ENCODE measurements at regions not wholly inside any gene's neighbourhood (a gene's known extent, or its start where the extent isn't known, plus 50 kb on each side); places are given as distances from the start of the nearest gene placed in this dataset.

DNA sequence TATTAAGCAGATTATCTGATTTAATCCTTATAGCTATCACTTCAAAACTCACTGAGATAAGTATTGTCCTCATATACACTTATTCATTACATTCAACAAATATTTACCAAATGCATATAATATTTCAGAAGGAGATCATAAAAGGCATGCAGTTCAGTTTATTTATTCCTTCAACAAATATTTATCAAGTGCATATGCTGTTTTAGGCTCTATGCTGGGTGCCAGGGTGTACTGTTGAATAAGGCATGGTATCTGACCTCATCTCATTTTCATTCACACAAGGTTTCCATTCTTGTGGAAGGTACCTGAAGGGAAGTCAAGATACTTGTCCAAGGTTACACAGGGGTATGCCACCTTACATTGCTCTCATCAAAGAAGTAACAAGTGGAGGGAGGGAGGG, 213.0 kb downstream of the INSIG2 start:
- in situ Hi-C loops (cut with HindIII; ENCODE audit: low sequenced_read_pairs), result no loop called here

DNA sequence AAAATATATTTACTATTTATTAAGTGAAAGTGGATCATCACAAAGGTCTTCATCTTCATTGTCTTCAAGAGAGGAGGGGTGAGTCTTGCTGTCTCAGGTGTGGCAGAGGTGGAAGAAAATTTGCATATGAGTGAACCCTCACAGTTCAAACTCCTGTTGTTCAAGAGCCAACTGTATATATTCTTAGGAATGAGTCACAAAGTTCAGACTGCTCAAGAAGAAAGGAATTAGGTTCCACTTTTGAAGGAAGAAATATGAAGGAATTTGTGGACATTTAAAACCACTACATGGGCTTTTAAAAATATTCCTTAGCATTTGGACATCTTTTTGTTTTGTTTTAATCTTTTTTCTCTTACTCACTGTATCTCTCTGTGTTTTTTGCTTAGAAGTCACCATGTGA, 212.6 kb downstream of the INSIG2 start:
- in situ Hi-C loops (cut with HindIII; ENCODE audit: low sequenced_read_pairs), result no loop called here

DNA sequence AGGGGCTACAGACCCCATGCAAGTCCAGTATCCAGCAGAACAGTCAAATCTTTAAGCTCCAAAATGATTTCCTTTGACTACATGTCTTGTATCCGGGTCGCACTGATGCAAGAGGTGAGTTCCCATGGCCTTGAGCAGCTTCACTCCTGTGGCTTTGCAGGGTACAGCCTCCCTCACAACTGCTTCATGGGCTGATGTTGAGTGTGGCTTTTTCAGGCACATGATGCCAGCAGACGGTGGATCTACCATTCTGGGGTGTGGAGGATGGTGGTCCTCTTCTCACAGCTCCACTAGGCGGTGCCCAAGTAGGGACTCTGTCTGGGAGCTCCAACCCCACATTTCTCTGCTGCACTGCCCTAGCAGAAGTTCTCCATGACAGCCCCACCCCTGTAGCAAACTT, 208.4 kb downstream of the INSIG2 start:
- in situ Hi-C loops (cut with HindIII; ENCODE audit: low sequenced_read_pairs), result no loop called here

DNA sequence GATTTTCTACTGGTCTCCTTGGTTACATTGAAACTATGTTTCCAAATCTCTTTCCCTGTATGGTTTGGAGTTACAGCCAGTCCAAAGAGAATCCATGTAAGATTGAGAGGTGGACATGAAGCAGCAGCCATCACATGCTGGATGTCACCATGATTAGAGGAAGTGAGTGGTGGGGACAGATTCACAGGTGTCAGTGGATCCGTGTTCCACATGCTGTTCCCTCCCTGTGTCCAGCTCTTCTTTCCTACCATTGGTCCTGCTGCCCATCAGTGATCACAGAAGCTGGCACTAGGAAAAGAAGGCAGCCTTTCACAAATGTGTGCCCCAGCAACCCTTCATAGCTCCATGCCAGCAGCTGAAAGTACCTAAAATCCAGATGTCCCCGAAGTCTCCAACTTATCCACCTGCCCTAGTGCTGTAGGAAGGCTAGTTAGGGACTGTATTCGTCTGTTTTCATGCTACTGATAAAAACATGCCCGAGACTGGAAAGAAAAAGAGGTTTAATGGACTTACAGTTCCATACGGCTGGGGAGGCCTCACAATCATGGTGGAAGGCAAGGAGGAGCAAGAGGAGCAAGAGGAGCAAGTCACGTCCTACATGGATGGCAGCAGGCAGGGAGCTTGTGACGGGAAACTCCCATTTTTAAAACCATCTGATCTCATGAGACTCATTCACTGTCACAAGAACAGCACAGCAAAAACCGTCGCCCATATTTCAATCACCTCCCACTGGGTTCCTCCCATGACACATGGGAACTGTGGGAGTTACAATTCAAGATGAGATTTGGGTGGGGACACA, 207.5 kb downstream of the INSIG2 start:
- in situ Hi-C loops (cut with HindIII; ENCODE audit: low sequenced_read_pairs), result no loop called here

DNA sequence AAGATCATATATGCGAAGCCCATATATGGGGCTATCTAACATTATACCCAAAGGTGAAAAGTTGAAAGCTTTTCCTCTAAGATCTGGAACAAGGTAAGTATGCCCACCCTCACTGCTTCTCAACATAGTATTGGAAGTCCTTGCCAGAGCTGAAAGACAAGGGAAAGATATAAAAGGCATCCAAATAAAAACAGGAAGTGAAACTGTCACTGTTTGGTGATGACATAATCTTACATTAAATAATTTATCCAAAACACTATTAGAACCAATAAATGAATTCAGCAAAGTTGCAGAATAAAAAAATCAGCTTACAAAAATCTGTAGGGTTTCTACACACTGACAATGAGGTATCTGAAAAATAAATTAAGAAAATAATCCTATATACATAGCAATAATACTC, 205.8 kb downstream of the INSIG2 start:
- in situ Hi-C loops (cut with HindIII; ENCODE audit: low sequenced_read_pairs), result no loop called here

DNA sequence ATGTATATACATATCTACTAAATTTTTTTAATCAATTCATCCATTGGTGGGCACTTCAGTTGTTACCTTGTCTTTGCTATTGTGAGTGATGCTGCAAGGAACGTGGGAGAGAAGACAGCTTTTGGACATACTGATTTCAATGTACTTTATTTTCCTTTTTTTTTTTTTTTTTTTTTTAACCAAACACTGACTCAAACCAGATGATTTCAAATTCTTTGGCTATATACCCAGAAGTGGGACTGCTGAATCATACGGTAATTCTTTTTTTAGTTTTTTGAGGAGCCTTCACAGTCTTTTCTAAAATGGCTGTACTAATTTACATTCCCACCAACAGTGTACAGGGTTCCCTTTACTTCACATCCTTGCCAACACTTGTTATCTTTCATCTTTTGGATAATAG, 204.7 kb downstream of the INSIG2 start:
- in situ Hi-C loops (cut with HindIII; ENCODE audit: low sequenced_read_pairs), result no loop called here

DNA sequence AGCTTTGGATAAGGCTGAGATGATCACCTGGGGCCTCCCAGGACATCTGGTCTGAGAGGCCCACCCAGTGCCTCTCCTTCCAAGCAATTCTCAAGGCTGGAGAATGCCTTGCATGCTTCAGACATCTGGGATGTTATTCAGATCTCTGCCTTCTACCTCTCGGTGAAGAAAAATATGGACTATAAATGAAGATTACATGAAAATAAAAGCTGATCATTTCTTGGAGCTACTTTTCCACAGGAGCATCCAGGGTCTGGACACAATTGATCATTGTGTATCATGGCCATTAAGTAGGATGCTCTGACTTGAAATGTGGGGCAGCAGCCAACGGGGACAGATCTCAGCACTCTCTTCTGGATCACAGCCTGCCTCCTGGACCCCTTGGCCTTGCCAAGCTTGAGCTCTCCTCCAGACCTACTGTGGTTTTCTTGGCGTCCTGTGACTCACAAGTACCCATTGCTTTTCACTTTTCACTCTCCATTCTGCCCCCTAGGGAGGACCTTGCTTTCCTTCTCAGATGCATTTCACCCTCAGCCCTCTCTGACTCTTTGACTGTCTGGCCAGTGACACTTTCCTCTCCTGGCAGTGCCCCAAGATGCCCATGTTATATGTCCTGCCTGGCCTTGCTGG, 203.1 kb downstream of the INSIG2 start:
- in situ Hi-C loops (cut with HindIII; ENCODE audit: low sequenced_read_pairs), result no loop called here

DNA sequence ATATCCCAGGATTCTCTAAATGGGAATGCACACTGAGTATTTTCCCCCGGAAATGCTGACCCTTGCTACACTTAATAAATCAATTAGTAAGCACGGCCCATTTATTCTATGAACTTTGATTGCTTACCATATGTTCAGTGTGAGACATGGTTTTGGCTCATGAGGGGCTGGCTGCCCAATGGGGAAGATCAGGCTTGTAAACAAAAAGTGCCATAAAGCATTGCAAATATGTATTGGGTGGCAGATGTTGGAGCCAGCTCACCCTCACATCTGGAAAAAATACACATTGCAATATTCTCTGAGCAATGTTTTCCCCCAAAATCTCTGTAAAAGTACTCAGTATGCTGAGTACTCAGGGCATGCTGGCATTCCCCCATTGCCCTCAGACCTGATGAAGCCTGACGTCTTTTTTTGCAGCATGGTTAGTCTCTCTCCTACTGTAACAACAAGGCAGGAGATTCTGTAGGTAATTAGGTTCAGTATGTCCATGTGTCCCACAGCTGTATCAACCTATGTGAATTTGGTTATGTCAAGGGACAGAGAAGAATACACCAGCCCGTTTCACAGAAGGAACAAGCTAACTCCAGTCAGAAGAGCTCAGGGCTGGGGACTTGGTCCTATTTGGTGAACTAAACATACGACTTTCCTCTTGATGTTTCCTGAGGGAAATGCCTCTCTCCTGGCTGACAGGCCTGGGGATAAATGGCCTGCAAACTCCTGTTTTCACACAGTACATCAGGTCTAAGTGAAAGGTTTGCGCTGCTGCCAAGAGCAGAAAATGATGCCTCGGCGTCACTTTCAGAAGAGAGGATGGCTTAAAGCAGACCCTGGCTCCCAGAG, 202.4 kb downstream of the INSIG2 start:
- in situ Hi-C loops (cut with HindIII; ENCODE audit: low sequenced_read_pairs), result no loop called here

DNA sequence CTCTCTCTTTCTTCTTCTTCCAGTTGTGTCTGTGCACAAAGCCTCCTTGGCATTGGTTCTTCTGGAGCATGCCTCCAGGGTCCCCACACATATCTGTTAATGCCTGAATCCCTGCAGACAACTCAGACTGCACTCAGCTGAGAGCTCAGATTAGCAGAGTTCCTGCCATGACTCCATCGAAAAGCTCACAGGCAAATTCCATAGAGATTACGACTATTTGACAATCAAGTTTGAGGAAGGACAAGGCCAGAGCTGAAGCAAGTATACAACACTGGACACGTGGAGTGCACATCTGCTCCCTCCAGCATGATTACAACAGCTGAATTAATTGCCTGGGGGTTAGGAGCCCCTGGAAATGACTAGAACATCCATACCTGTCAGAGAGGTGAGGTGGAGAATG, 190.7 kb downstream of the INSIG2 start:
- in situ Hi-C loops (cut with HindIII; ENCODE audit: low sequenced_read_pairs), result no loop called here

DNA sequence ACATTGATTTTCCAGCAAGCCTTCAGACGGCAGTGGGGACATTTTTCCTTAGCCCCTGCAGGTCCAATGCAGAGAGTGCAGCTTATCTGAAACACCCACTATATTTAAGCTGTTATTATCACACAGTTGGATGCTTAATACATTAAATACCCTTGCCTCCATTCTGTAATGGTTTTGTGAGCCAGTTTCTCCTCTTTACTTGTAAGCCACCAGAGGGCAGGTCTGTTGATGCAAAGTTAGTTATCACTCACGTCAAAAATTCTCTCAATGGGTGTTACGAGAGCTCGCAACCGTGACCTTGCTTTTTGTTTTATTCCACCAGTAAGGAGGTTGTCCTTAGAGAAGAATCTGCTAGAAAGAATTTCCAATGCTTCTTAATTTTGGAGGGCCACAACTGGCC, 189.8 kb downstream of the INSIG2 start:
- in situ Hi-C loops (cut with HindIII; ENCODE audit: low sequenced_read_pairs), result no loop called here

DNA sequence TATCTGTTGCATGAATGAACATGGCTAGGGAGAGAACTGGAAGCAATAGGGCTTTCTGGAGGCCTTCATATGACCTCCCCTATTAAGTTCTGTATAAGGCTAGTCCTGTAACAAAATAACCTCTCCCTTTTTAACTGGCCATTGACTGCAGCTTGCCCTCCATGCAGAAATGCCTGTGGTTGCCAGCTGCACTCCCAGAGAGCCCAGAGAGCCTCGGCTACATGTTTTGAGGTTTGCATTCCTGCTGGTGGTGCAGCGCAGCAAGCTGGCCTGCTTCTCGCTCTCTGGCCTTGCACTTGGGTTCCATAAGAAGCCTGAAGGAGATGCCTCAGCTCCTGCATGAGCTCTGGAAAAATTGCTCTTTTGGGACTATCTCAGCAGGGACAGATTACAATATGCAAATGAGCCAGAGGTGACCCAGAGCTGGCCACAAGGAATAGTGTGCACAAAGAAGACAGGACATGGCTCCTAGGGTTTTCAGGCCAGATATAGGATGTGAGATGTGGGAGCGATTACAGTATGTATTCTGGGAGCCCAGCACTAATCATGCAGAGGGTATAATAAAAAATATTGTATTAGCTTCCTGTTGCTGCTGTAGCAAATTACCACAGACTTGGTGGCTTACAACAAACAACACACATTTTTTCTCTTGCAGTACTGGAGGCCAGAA, 186.7 kb downstream of the INSIG2 start:
- in situ Hi-C loops (cut with HindIII; ENCODE audit: low sequenced_read_pairs), result no loop called here

DNA sequence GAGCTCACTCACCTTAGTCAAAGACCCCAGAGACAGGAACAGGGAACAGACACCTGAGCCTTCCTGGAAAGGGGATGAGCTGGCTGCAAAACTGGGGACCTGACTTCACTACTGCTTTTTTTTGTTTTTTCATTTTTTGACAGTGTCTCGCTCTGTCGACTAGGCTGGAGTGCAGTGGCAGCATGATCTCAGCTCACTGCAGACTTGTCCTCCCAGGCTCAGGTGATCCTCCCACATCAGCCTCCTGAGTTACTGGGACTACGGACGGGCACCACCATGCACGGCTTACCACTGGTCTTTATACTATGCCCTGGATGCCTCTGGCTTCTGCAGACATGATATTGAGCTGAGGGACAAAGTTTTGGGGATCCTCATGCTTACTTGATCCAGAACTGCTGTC, 184.1 kb downstream of the INSIG2 start:
- in situ Hi-C loops (cut with HindIII; ENCODE audit: low sequenced_read_pairs), result no loop called here

DNA sequence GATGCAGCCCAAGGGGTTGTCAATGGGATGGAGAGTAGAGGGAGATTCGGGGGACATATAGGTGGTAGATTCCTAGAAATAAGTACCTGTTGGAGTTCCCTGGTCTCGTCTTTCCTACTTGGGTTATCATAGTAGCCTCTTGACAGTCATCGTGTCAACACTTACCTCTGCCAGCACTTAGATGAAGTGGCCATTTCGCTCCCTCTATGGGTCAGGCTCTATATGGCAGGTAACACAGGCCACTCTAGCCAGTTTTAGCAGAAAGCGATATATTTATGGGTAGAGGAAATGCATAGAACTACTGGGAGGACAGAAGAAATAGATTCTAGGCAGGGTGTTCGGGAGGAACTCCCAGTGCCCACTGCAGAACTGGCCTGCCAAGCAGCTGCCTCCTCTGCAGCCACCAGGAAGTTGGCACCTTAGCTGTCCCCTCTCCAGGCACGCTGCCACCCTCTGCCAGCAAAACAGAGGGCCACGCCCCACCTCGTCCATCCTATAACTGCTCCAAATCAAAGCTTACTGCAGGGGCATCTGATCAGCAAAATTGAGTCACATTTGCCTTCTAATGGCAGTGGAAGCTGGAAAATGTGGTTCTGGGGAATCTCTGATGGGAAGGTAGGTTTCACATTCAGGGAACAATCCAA, 181.3 kb downstream of the INSIG2 start:
- in situ Hi-C loops (cut with HindIII; ENCODE audit: low sequenced_read_pairs), result no loop called here

DNA sequence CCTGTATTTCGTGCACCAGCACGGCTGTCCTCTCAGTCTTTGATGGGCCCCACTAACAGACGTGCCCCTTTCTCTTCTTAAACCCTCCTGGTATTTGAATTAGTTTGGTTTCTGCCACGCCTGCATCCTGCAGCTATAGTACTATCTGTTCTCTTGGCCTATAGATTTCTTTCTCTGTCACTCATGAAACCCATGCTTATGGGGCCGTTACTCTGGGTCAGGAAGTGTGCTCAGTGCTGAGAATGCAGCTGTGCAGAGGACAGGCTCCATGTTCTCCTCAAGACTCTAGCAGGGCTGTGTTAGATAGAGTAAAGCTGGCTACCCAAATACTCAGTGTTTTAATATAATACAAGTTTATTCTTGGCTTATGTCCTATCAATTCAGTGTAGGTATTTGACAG, 180.0 kb downstream of the INSIG2 start:
- in situ Hi-C loops (cut with HindIII; ENCODE audit: low sequenced_read_pairs), result no loop called here

DNA sequence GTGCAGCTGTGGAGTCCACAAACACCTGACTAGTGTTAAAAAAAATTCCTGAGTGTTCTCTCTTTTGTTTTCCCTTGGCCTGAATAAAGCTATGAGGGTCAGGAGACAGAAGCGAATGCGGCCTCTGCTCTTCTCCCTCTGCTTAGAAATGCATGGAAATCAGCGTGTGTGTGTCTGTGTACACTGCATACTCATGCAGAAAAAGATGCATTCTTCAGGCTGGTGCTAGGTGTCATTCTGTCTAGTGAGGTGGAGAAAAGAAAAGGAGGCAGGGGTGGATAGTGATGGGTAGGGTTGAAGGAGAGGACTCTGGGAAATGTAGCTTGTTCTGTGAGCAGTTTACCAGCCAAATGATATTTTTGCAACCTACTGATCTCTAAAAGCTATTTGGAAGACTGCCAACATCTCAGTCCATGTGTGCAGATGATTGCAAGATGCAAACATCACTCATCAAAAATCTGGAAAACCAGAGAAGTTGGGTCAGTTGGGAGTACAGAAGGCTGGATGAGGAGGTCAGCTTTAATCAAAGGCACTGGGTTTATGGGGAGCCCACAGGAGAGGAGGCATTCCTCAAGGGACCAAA, 177.7 kb downstream of the INSIG2 start:
- in situ Hi-C loops (cut with HindIII; ENCODE audit: low sequenced_read_pairs), result no loop called here

DNA sequence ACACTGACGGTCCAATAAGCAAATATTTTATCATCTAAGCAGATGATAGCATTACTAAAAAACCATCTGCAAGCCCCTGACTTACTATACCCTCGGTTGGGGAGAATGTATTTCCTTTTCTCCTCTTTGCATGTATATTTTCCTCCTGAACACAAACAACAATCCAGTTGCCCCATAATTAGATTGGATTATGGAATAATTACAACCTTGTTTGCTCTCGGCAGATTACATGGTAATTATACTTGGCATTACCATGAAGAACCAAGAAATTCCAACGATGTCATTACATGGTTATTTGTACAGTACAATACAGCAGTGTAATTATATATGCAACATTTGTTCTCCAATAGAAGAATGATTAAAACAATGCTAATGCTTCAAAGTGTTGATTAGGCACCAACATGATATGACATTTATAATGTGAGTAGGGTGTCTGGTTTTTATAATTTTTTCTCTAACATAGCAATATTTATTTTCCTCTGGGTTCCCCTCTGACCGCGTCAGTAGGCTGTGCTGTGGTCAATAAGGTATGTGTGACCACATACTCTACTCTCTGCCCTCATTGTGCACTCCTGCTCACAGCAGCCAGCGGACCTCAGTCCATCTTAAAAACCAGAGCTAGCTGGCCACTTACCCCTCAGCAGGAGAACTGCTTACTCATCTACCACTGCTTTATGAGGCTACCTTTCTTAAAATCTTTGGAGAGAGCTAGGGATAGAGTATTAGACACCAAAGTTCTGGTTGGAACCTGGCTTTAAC, 176.1 kb downstream of the INSIG2 start:
- in situ Hi-C loops (cut with HindIII; ENCODE audit: low sequenced_read_pairs), result no loop called here

DNA sequence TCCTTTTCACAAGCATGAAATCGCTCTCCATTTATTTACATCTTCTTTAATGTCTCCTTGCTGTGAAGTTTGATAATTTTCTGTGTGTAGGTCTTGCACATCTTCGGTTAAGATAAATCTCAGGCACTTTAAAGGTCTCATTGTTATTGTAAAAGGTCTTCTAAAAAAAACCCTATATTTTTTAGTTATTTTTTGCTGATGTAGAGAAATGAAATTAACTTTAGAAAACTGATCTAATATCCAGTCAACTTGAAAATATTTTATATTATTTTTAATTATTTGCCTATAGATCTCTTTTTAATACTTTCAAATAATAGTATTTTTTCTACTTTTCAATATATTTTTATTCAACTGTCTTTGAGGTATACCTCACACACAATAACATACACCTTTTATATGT, 169.4 kb downstream of the INSIG2 start:
- in situ Hi-C loops (cut with HindIII; ENCODE audit: low sequenced_read_pairs), result no loop called here

DNA sequence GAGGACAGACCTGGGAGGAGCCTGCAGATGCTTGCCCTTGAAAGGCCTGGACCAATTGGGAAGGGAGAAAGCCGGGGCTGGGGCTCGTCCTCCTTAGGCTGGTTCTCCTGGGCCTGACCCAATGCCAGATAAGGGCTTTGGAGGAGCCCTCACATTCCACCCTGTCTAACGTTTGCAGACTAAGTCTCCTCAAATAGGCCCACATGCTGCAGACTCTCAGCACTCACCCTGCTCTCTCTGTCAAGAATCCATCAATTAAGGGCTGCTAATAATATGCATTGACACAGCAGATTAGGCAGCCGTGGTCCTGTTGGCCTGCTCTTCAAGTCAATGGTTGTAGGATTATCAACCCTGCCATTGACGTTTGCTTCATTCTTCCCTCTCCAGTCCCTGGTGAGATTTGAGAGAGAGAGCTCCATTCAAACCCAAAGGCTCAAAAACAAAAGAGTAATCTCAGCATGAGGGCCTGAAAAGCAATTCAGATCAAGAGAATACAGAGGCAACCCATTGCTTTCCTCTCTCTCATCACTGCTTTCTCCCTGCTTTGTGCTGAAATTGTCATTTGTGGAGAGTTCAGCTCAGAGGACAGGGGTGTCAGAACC, 167.6 kb downstream of the INSIG2 start:
- in situ Hi-C loops (cut with HindIII; ENCODE audit: low sequenced_read_pairs), result no loop called here

DNA sequence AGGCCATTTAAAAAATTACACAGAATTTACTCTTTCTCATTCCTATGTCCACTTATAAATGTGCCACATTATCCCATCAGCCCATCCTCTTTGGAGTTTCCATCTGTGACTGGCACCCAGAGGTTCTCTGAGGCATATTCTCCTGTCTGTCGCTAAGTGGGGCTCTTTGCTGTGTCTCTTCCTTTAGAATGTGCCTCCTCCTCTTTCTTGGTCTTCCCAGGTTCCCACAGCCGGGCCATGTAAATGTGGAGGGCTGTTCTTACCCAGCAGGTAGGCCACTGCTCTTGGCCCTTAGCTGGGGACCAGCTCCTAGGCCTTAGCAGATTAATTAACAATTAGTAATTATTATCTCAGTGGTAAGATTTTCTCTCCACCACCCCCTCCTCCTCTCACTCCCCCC, 167.0 kb downstream of the INSIG2 start:
- in situ Hi-C loops (cut with HindIII; ENCODE audit: low sequenced_read_pairs), result no loop called here

All from DLD1 (cell line).